Breast epithelium (tissue), 4 donors: ENCODE measurements at regions not wholly inside any gene's neighbourhood (a gene's known extent, or its start where the extent isn't known, plus 50 kb on each side); places are given as distances from the start of the nearest gene placed in this dataset.

Experiments
- DNase-seq, 2 donors: peaks; one replicate each; pipeline ENCODE4 v3.0.0-alpha.2; 2019; ENCODE audit warnings: low spot score in 2 of 2
- H3K27ac ChIP-seq, 2 donors: fragments of 200-600 bp; sonication (generic) in 1 of 2; one replicate each; pipeline ENCODE4 v1.5.1; 2016 to 2019; ENCODE audit warnings: mild to moderate bottlenecking in 1 of 2
- H3K27me3 ChIP-seq, 2 donors: fragments of 200-600 bp; sonication (generic) in 1 of 2; one replicate each; pipeline versions ENCODE4 v1.5.1 to v1.6.0; 2017 to 2019; ENCODE audit warnings: control low read depth in 1 of 2, mild to moderate bottlenecking in 1 of 2
- H3K36me3 ChIP-seq: fragments of 200-600 bp; one replicate; pipeline ENCODE4 v1.5.1; 2019
- H3K4me1 ChIP-seq, 2 donors: fragments of 200-600 bp; sonication (generic); one replicate each; pipeline ENCODE4 v1.5.1; 2016 to 2019; ENCODE audit warnings: control low read depth in 1 of 2
- H3K4me3 ChIP-seq, 3 donors: fragments of 200-600 bp; sonication (generic); 1 replicate in 2 of 3; 2 replicates in 1 of 3; pipeline ENCODE4 v1.5.1; 2016 to 2019; ENCODE audit warnings: mild to moderate bottlenecking in 3 of 3, moderate library complexity in 2 of 3
- H3K9me3 ChIP-seq, 2 donors: fragments of 200-600 bp; sonication (generic) in 1 of 2; one replicate each; pipeline ENCODE4 v1.5.1; 2016 to 2019; ENCODE audit warnings: control low read depth in 1 of 2
- CTCF ChIP-seq, 3 donors: fragments of 450-650 bp; IDR thresholded peaks; one replicate each; pipeline ENCODE4 v1.5.1; 2016 to 2017; ENCODE audit warnings: antibody characterized with exemption in 3 of 3, mild to moderate bottlenecking in 3 of 3, moderate library complexity in 3 of 3
- POLR2A ChIP-seq: fragments of 450-650 bp; IDR thresholded peaks from one replicate; pipeline ENCODE4 v1.6.1; 2016; ENCODE audit warnings: antibody characterized with exemption, mild to moderate bottlenecking, moderate library complexity
- POLR2AphosphoS5 ChIP-seq, 3 donors: sonication (generic); formaldehyde crosslinking; IDR thresholded peaks; one replicate each; pipeline ENCODE4 v1.6.1; 2017; ENCODE audit warnings: antibody characterized with exemption in 3 of 3
- intact Hi-C: fragments of 100-400 bp; cut with DNase I; formaldehyde crosslinking; loops from one replicate; pipeline ENCODE4 v1.15.1; 2023; ENCODE audit warnings: low total_unique reads

DNA sequence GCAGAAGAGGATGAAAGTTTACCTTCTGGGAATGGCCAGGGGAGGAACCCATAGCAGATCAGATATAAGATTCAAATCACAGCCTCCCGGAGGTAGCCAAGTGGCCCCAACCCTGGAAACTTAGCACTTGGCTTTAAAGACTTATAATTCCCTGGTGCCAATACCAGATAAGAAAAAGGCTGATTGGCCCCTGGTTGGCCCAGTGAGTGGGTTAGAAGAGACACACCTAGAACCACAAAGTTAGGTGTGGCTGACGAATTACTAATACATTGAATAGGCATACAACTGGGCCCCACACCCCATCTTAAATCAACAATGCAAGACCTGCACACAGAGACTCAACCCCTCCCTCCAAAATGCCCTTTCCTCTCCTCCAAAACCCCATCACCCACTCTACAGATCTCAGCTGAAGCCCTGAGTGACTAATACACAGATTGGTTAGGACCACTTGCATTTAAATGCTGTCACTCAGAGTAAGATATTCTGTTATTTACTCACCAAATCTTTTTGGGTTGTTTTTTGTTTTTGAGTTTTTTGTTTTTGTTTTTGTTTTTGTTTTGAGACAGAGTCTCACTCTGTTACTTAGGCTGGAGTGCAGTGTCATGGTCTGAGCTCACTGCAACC lies 315.4 kb upstream of the JARID2 start:
- Histone ChIP-seq H3K27ac (no peak overlapping the region), H3K27me3 (no peaks in the 10 kb centered on the region), H3K4me1 (peaks cover 0 to 7% of the 10 kb centered on the region in 2 donors), H3K36me3 (no peaks in the 10 kb centered on the region), H3K9me3 (no peaks in the 10 kb centered on the region), H3K4me3 (no peak overlapping the region)
- TF ChIP-seq POLR2AphosphoS5 (IDR thresholded peaks at IDR 0.05) (no peak), POLR2A (no peak), CTCF (IDR thresholded peaks at IDR 0.05) (no peak)
- no peak for DNase-seq
- intact Hi-C loops: no loop called here

DNA sequence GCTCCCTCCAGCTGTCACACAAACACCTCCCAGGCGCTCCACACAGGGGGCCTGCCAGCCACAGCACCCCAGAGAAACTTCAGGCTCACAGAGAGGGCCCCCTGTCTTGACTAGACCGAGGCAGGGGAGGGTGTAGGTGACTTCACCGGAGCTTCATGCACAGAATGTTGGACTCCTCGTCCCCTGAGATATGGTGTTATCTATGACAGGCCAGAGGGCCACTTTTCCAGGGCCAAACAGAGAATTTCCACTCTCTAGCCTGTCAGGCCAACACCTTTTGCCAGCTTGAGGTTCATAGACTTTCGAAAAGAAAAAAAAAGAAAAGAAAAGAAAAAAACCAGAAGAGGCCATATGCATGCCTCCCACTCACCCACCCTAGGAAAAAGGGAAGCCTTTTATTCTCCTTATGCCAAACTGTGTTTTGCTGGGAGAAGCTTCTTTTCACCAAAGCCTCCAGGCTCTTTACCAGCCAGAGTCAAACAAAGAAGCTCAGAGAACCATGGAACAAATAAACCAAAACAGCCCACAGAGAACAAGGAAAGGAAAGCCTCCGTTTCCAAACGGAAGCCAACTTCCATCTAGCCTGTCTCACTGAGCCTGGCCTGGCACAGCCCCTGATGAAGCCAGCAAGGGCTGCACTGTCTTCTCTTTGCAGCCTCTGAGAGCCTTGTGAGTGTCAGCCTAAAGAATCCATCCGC lies 313.2 kb upstream of the JARID2 start:
- intact Hi-C loops: no loop called here
- Histone ChIP-seq H3K4me3 (no peak overlapping the region), H3K36me3 (no peaks in the 10 kb centered on the region), H3K9me3 (no peaks in the 10 kb centered on the region), H3K27ac (peak overlapping the region; percentile 56 to 65), H3K27me3 (no peaks in the 10 kb centered on the region), H3K4me1 (peaks cover 0 to 7% of the 10 kb centered on the region in 2 donors)
- DNase-seq: peak in 1 of 2 donors; percentile 48
- TF ChIP-seq POLR2A: no peak
- no peak for TF ChIP-seq CTCF (IDR thresholded peaks at IDR 0.05)
- TF ChIP-seq POLR2AphosphoS5 (IDR thresholded peaks at IDR 0.05): no peak

GRCh38 chr6:14933183-14933544 lies 312.7 kb upstream of the JARID2 start:
- peak overlapping the region; percentile 7 to 65 for H3K27ac ChIP-seq

DNA sequence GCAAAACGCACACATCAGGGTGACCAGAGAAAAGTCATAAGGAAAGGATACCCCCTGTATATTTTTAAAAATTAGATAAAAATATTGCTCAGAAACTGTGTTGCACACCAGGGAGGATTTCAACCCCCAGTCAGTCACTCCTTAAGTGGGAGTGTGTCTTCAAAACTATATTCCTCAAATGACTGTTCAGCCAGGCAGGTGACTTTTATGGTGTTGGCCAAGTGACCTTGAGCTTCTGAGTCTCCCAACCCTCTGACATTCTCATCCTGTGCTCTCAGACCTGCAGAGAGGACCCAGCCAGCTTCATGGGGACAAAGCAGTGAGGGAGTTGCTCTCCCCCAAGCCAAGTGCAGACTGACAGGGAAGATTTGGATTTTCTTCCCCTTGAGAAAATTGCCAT lies 311.9 kb upstream of the JARID2 start:
- TF ChIP-seq POLR2A: no peak
- no peak for TF ChIP-seq CTCF (IDR thresholded peaks at IDR 0.05)
- TF ChIP-seq POLR2AphosphoS5 (IDR thresholded peaks at IDR 0.05): no peak

More at GRCh38 chr6:14933183-14933544, 312.7 kb upstream of the JARID2 start:
- Histone ChIP-seq H3K36me3 (no peaks in the 10 kb centered on the region), H3K4me3 (no peak overlapping the region), H3K9me3 (no peaks in the 10 kb centered on the region), H3K27me3 (no peaks in the 10 kb centered on the region), H3K4me1 (peaks cover 0 to 7% of the 10 kb centered on the region in 2 donors)
- intact Hi-C loops: no loop called here
- no peak for DNase-seq
- no peak for TF ChIP-seq POLR2AphosphoS5 (IDR thresholded peaks at IDR 0.05)
- no peak for TF ChIP-seq CTCF (IDR thresholded peaks at IDR 0.05)
- no peak for TF ChIP-seq POLR2A

DNA sequence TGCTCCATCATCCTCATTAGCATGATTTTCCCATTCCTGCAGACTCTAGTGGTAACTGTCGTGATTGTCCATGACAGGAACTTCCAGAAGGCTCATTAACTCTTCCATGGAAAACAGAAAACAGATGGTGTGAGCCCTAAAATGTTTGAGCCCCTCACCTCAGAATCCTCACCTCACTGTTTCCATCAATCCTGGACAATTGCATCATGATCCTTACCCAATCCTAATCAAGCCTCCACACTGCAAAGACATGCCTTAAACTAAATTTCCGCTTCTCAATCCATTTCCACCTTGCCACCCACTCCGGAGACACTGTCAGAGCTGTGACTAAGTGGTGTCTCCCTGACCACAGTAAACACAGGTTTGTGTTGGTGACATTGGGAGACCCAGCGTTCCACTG lies 311.0 kb upstream of the JARID2 start:
- Histone ChIP-seq H3K4me1 (peaks cover 0 to 7% of the 10 kb centered on the region in 2 donors), H3K27me3 (no peaks in the 10 kb centered on the region), H3K9me3 (no peaks in the 10 kb centered on the region), H3K4me3 (no peak overlapping the region), H3K36me3 (no peaks in the 10 kb centered on the region), H3K27ac (no peak overlapping the region)
- TF ChIP-seq POLR2A: no peak
- TF ChIP-seq POLR2AphosphoS5 (IDR thresholded peaks at IDR 0.05): no peak
- TF ChIP-seq CTCF (IDR thresholded peaks at IDR 0.05): no peak
- intact Hi-C loops: no loop called here
- DNase-seq: no peak

More for the DNA sequence above, 311.9 kb upstream of the JARID2 start:
- no peaks in the 10 kb centered on the region for H3K9me3 ChIP-seq
- H3K27me3 ChIP-seq: no peaks in the 10 kb centered on the region
- intact Hi-C loops: no loop called here
- no peak for DNase-seq
- H3K4me3 ChIP-seq: no peak overlapping the region
- no peak overlapping the region for H3K27ac ChIP-seq
- H3K36me3 ChIP-seq: no peaks in the 10 kb centered on the region
- peaks cover 0 to 7% of the 10 kb centered on the region in 2 donors for H3K4me1 ChIP-seq
